ENCODE measurements at regions not wholly inside any gene's neighbourhood (a gene's known extent, or its start where the extent isn't known, plus 50 kb on each side); places are given as distances from the start of the nearest gene placed in this dataset.

- ChIA-PET CTCF (no interaction called here), POLR2A (no interaction called here)
- Mint-ChIP-seq H3K27me3 (peaks cover 6 to 40% of the 10 kb centered on the region in 2 donors), H3K36me3 (no peaks in the 10 kb centered on the region), H3K27ac (no peak overlapping the region), H3K4me1 (no peaks in the 10 kb centered on the region), H3K4me3 (no peak overlapping the region), H3K9me3 (peaks cover 0 to 2% (median 0%) of the 10 kb centered on the region in 5 donors)
- Histone ChIP-seq H3K4me3 (ENCODE audit: low read length) (no peak overlapping the region), H3K36me3 (ENCODE audit: insufficient read depth, low read length) (no peaks in the 10 kb centered on the region), H3K4me1 (ENCODE audit: insufficient read depth, low read length) (no peaks in the 10 kb centered on the region), H3K9me3 (ENCODE audit: low read length) (no peaks in the 10 kb centered on the region), H3K27me3 (ENCODE audit: insufficient read depth, low read length, poor library complexity, severe bottlenecking) (no peaks in the 10 kb centered on the region), H3K27ac (ENCODE audit: low read depth, low read length) (no peak overlapping the region)
- no peak for DNase-seq
These were observed 288.0 kb upstream of the TBC1D5 start for GRCh38 chr3:18030371-18030870.

- no peak for DNase-seq
- H3K4me3 Mint-ChIP-seq: no peak overlapping the region
- H3K27ac ChIP-seq (ENCODE audit: low read depth, low read length): no peak overlapping the region
- no peaks in the 10 kb centered on the region for H3K9me3 ChIP-seq (ENCODE audit: low read length)
- POLR2A ChIA-PET: no interaction called here
- peaks cover 0 to 2% (median 0%) of the 10 kb centered on the region in 5 donors for H3K9me3 Mint-ChIP-seq
- H3K27me3 Mint-ChIP-seq: peaks cover 8 to 63% of the 10 kb centered on the region in 2 donors
- no peak overlapping the region for H3K4me3 ChIP-seq (ENCODE audit: low read length)
- no peaks in the 10 kb centered on the region for H3K4me1 Mint-ChIP-seq
- no peak overlapping the region for H3K27ac Mint-ChIP-seq
- no peaks in the 10 kb centered on the region for H3K36me3 Mint-ChIP-seq
- H3K27me3 ChIP-seq (ENCODE audit: insufficient read depth, low read length, poor library complexity, severe bottlenecking): no peaks in the 10 kb centered on the region
- H3K4me1 ChIP-seq (ENCODE audit: insufficient read depth, low read length): no peaks in the 10 kb centered on the region
- H3K36me3 ChIP-seq (ENCODE audit: insufficient read depth, low read length): no peaks in the 10 kb centered on the region
- CTCF ChIA-PET: no interaction called here
These were observed 284.9 kb upstream of the TBC1D5 start for GRCh38 chr3:18027161-18027939.

- Histone ChIP-seq H3K27ac (ENCODE audit: low read depth, low read length) (no peak overlapping the region), H3K4me1 (ENCODE audit: insufficient read depth, low read length) (no peaks in the 10 kb centered on the region), H3K36me3 (ENCODE audit: insufficient read depth, low read length) (no peaks in the 10 kb centered on the region), H3K27me3 (ENCODE audit: insufficient read depth, low read length, poor library complexity, severe bottlenecking) (no peaks in the 10 kb centered on the region), H3K4me3 (ENCODE audit: low read length) (no peak overlapping the region), H3K9me3 (ENCODE audit: low read length) (no peaks in the 10 kb centered on the region)
- H3K27ac Mint-ChIP-seq: no peak overlapping the region
- H3K9me3 Mint-ChIP-seq: peaks cover 0 to 2% (median 0%) of the 10 kb centered on the region in 5 donors
- ChIA-PET POLR2A (no interaction called here), CTCF (interaction anchor here (0.8 kb wide), 1 partner anchor 15 kb away, joined by 3 read pairs; no protein-coding TSS in a partner anchor)
- no peak for DNase-seq
- no peaks in the 10 kb centered on the region for H3K36me3 Mint-ChIP-seq
- H3K4me1 Mint-ChIP-seq: no peaks in the 10 kb centered on the region
- H3K27me3 Mint-ChIP-seq: peaks cover 5 to 54% of the 10 kb centered on the region in 2 donors
- H3K4me3 Mint-ChIP-seq: no peak overlapping the region
These were observed 282.3 kb upstream of the TBC1D5 start for GRCh38 chr3:18024715-18025114.

- ChIA-PET POLR2A (no interaction called here), CTCF (no interaction called here)
- Mint-ChIP-seq H3K27me3 (peaks cover 5 to 35% of the 10 kb centered on the region in 2 donors), H3K36me3 (no peaks in the 10 kb centered on the region), H3K27ac (no peak overlapping the region), H3K4me3 (no peak overlapping the region), H3K9me3 (peaks cover 0 to 3% (median 0%) of the 10 kb centered on the region in 5 donors), H3K4me1 (no peaks in the 10 kb centered on the region)
- no peak for DNase-seq
- Histone ChIP-seq H3K27ac (ENCODE audit: low read depth, low read length) (no peak overlapping the region), H3K4me1 (ENCODE audit: insufficient read depth, low read length) (no peaks in the 10 kb centered on the region), H3K36me3 (ENCODE audit: insufficient read depth, low read length) (no peaks in the 10 kb centered on the region), H3K4me3 (ENCODE audit: low read length) (no peak overlapping the region), H3K9me3 (ENCODE audit: low read length) (no peaks in the 10 kb centered on the region), H3K27me3 (ENCODE audit: insufficient read depth, low read length, poor library complexity, severe bottlenecking) (no peaks in the 10 kb centered on the region)
These were observed 276.7 kb upstream of the TBC1D5 start for GRCh38 chr3:18019161-18019495.

GRCh38 chr3:18018491-18019160 lies 276.2 kb upstream of the TBC1D5 start:
- ChIA-PET CTCF (no interaction called here), POLR2A (no interaction called here)
- Histone ChIP-seq H3K4me1 (ENCODE audit: insufficient read depth, low read length) (no peaks in the 10 kb centered on the region), H3K9me3 (ENCODE audit: low read length) (no peaks in the 10 kb centered on the region), H3K27ac (ENCODE audit: low read depth, low read length) (no peak overlapping the region), H3K27me3 (ENCODE audit: insufficient read depth, low read length, poor library complexity, severe bottlenecking) (no peaks in the 10 kb centered on the region), H3K4me3 (ENCODE audit: low read length) (no peak overlapping the region), H3K36me3 (ENCODE audit: insufficient read depth, low read length) (no peaks in the 10 kb centered on the region)
- no peaks in the 10 kb centered on the region for H3K4me1 Mint-ChIP-seq
- DNase-seq: no peak
- peaks cover 3 to 32% of the 10 kb centered on the region in 2 donors for H3K27me3 Mint-ChIP-seq
- no peaks in the 10 kb centered on the region for H3K36me3 Mint-ChIP-seq
- H3K27ac Mint-ChIP-seq: no peak overlapping the region
- H3K4me3 Mint-ChIP-seq: no peak overlapping the region
- H3K9me3 Mint-ChIP-seq: peaks cover 0 to 3% (median 0%) of the 10 kb centered on the region in 5 donors

DNA sequence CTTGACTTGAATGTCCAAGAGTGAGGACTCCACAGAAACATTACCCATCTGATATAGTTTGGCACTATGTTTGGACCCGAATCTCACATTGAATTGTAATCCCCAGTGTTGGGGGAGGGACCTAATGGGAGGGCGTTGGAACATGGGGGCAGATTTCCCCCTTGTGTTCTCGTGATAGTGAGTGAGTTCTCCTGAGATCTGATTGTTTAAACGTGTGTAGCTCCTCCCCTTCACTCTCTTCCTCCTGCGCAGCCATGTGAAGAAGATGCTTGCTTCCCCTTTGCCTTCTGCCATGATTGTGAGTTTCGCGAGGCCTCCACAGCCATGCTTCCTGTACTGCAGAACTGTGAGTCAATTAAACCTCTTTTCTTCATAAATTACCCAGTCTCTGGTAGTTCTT lies 273.9 kb upstream of the TBC1D5 start:
- H3K36me3 ChIP-seq (ENCODE audit: insufficient read depth, low read length): no peaks in the 10 kb centered on the region
- ChIA-PET POLR2A (no interaction called here), CTCF (no interaction called here)
- H3K27me3 ChIP-seq (ENCODE audit: insufficient read depth, low read length, poor library complexity, severe bottlenecking): peaks cover under 1% of the 10 kb centered on the region
- DNase-seq: no peak
- Mint-ChIP-seq H3K27ac (no peak overlapping the region), H3K4me1 (no peaks in the 10 kb centered on the region), H3K36me3 (no peaks in the 10 kb centered on the region), H3K27me3 (peaks cover 3 to 21% of the 10 kb centered on the region in 2 donors), H3K9me3 (peaks cover 0 to 3% (median 0%) of the 10 kb centered on the region in 5 donors), H3K4me3 (no peak overlapping the region)
- H3K9me3 ChIP-seq (ENCODE audit: low read length): no peaks in the 10 kb centered on the region
- H3K27ac ChIP-seq (ENCODE audit: low read depth, low read length): no peak overlapping the region
- no peaks in the 10 kb centered on the region for H3K4me1 ChIP-seq (ENCODE audit: insufficient read depth, low read length)
- no peak overlapping the region for H3K4me3 ChIP-seq (ENCODE audit: low read length)

- Mint-ChIP-seq H3K9me3 (peaks cover 0 to 3% (median 0%) of the 10 kb centered on the region in 5 donors), H3K4me3 (no peak overlapping the region), H3K27me3 (peaks cover 1 to 22% of the 10 kb centered on the region in 2 donors), H3K36me3 (no peaks in the 10 kb centered on the region), H3K4me1 (no peaks in the 10 kb centered on the region), H3K27ac (no peak overlapping the region)
- H3K9me3 ChIP-seq (ENCODE audit: low read length): no peaks in the 10 kb centered on the region
- no peaks in the 10 kb centered on the region for H3K36me3 ChIP-seq (ENCODE audit: insufficient read depth, low read length)
- CTCF ChIA-PET: no interaction called here
- H3K27ac ChIP-seq (ENCODE audit: low read depth, low read length): no peak overlapping the region
- H3K4me1 ChIP-seq (ENCODE audit: insufficient read depth, low read length): no peaks in the 10 kb centered on the region
- POLR2A ChIA-PET: no interaction called here
- peaks cover 3% of the 10 kb centered on the region for H3K27me3 ChIP-seq (ENCODE audit: insufficient read depth, low read length, poor library complexity, severe bottlenecking)
- no peak for DNase-seq
- no peak overlapping the region for H3K4me3 ChIP-seq (ENCODE audit: low read length)
These were observed 270.5 kb upstream of the TBC1D5 start for GRCh38 chr3:18012933-18013332.

DNA sequence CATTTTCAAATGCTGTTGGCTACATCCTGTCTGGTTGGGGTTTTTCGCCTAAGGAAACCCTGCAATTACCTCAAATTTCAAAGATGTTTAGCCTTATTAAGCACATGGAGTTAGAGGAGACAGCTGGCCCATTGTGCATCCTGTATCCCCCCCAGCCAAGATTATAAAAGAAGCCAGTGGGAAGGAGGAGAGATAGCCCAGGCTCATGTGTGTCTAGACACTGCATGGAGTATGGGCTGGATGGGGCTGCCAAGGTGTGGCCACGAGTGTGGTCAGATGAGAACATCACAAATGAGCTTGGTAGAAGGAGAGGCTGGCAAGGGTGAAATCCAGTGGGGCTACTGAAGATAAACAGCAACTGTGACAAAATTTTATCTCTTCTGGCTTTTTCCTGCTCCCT lies 270.0 kb upstream of the TBC1D5 start:
- Histone ChIP-seq H3K27me3 (ENCODE audit: insufficient read depth, low read length, poor library complexity, severe bottlenecking) (peaks cover 3% of the 10 kb centered on the region), H3K36me3 (ENCODE audit: insufficient read depth, low read length) (no peaks in the 10 kb centered on the region), H3K4me3 (ENCODE audit: low read length) (no peak overlapping the region), H3K9me3 (ENCODE audit: low read length) (no peaks in the 10 kb centered on the region), H3K27ac (ENCODE audit: low read depth, low read length) (no peak overlapping the region), H3K4me1 (ENCODE audit: insufficient read depth, low read length) (no peaks in the 10 kb centered on the region)
- Mint-ChIP-seq H3K27ac (no peak overlapping the region), H3K27me3 (peaks cover 2 to 21% of the 10 kb centered on the region in 2 donors), H3K9me3 (peaks cover 0 to 3% (median 0%) of the 10 kb centered on the region in 5 donors), H3K36me3 (no peaks in the 10 kb centered on the region), H3K4me3 (no peak overlapping the region), H3K4me1 (no peaks in the 10 kb centered on the region)
- ChIA-PET POLR2A (no interaction called here), CTCF (no interaction called here)
- DNase-seq: no peak
